Neural crest cell (in vitro differentiated cells): ENCODE measurements at regions not wholly inside any gene's neighbourhood (a gene's known extent, or its start where the extent isn't known, plus 50 kb on each side); places are given as distances from the start of the nearest gene placed in this dataset.

Experiments
- DNase-seq: peaks from one replicate; pipeline ENCODE4 v3.0.0; 2021; ENCODE audit warnings: low read depth, mixed read lengths, low spot score
- H3K27ac Mint-ChIP-seq: one replicate; pipeline ENCODE4 v1.8.0; 2021; ENCODE audit warnings: mild to moderate bottlenecking, mixed read lengths; ENCODE audit not compliant: unreplicated experiment
- H3K27me3 Mint-ChIP-seq: 2 replicates; pipeline ENCODE4 v1.8.0; 2021; ENCODE audit warnings: low read depth, mild to moderate bottlenecking, mixed read lengths
- H3K36me3 Mint-ChIP-seq: 2 replicates; pipeline ENCODE4 v1.8.0; 2021; ENCODE audit warnings: low read depth, mild to moderate bottlenecking, mixed read lengths
- H3K4me1 Mint-ChIP-seq: 2 replicates; pipeline ENCODE4 v1.8.0; 2021; ENCODE audit warnings: mixed read lengths
- H3K4me3 Mint-ChIP-seq: one replicate; pipeline ENCODE4 v1.8.0; 2021; ENCODE audit warnings: mild to moderate bottlenecking, mixed read lengths
- H3K9me3 Mint-ChIP-seq: 2 replicates; pipeline ENCODE4 v1.8.0; 2021; ENCODE audit warnings: mixed read lengths
- TF ChIP-seq, protein P1 (sequence below): fragments of 200-600 bp; sonication (generic); conservative IDR thresholded peaks from 2 replicates; pipeline ENCODE4 v1.5.0; 2021; ENCODE audit warnings: antibody characterized with exemption, mild to moderate bottlenecking

DNA sequence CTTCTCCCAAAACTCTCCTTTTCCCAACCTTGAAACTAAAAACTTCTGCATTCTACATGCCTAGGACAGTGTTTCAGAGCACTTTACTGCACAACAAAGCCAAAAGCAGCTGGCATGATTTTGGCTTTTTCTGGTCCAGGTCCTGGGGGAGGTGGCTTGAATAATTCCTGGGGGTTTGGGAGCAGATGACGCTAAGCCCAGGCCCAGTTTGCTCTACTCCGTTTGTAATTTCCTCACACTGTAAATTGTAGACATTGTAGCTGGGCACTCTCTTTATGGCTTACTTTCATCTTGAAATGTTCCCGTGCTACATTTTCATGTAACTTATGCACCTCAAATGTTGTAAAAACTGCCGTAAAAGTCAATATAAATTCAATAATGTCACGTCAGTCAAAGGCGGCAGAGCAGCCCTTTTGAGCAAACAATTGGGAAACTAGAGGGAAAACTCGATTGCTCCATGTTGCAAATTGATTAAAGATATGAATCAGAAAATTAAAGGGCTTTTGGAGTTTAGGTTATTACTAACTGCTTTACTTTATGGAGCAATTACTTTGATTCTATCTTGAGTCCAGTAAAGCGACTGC is 373.2 kb upstream of the SLC14A2 start:
- no peak overlapping the region for H3K4me3 Mint-ChIP-seq
- DNase-seq = no peak
- H3K27ac Mint-ChIP-seq = no peak overlapping the region
- no peaks in the 10 kb centered on the region for H3K36me3 Mint-ChIP-seq
- TF ChIP-seq, protein P1, sequence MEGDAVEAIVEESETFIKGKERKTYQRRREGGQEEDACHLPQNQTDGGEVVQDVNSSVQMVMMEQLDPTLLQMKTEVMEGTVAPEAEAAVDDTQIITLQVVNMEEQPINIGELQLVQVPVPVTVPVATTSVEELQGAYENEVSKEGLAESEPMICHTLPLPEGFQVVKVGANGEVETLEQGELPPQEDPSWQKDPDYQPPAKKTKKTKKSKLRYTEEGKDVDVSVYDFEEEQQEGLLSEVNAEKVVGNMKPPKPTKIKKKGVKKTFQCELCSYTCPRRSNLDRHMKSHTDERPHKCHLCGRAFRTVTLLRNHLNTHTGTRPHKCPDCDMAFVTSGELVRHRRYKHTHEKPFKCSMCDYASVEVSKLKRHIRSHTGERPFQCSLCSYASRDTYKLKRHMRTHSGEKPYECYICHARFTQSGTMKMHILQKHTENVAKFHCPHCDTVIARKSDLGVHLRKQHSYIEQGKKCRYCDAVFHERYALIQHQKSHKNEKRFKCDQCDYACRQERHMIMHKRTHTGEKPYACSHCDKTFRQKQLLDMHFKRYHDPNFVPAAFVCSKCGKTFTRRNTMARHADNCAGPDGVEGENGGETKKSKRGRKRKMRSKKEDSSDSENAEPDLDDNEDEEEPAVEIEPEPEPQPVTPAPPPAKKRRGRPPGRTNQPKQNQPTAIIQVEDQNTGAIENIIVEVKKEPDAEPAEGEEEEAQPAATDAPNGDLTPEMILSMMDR = no peak
- H3K27me3 Mint-ChIP-seq = no peaks in the 10 kb centered on the region
- H3K9me3 Mint-ChIP-seq = no peaks in the 10 kb centered on the region
- peaks cover 23% of the 10 kb centered on the region for H3K4me1 Mint-ChIP-seq

DNA sequence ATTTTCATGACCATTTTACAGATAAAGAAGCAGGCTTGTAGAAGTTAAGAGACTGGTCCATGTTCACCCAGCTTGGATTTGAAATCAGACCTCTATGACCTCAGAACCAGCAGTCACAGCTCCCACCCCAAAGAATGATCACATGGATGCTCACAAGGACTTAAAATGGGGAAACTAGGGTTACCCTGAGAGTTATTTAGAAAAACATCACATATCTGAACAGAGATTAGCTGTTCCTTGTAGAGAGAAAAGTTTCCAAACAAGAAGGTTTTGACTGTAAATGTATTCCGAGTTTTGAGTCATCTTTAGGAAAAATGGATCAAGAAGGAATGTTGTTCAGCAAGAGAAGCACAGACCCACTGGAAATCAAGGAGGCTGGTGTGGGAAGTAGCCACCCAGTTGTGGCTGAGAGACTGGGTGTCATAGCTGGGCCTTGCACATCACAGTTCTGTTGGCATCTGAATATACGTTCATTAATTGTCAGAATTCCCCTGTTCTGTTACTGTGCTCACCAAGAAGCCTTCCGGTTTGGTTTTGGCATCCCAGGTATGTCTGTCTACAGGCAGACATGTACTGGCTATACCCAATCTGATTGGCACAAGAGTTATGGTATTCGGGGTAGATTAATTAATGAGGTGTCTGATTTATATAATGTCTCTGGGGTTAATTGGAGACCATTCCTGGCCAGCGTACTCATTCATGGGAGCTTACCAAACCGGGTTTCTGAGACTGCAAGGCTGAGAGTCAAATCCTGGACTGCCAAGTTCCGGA is 371.8 kb upstream of the SLC14A2 start:
- peaks cover 9% of the 10 kb centered on the region for H3K4me1 Mint-ChIP-seq
- TF ChIP-seq, protein P1 = no peak

GRCh38 chr18:45245091-45245511 is 370.2 kb upstream of the SLC14A2 start:
- no peak overlapping the region for H3K27ac Mint-ChIP-seq
- H3K36me3 Mint-ChIP-seq = no peaks in the 10 kb centered on the region
- TF ChIP-seq, protein P1 = no peak
- H3K9me3 Mint-ChIP-seq = no peaks in the 10 kb centered on the region
- no peaks in the 10 kb centered on the region for H3K27me3 Mint-ChIP-seq
- peaks cover 9% of the 10 kb centered on the region for H3K4me1 Mint-ChIP-seq
- H3K4me3 Mint-ChIP-seq = no peak overlapping the region
- no peak for DNase-seq

More for the DNA sequence above, 371.8 kb upstream of the SLC14A2 start:
- Mint-ChIP-seq H3K9me3 (no peaks in the 10 kb centered on the region), H3K4me3 (no peak overlapping the region), H3K36me3 (no peaks in the 10 kb centered on the region), H3K27me3 (no peaks in the 10 kb centered on the region), H3K27ac (no peak overlapping the region)
- DNase-seq = no peak

GRCh38 chr18:45248240-45248903 is 366.9 kb upstream of the SLC14A2 start:
- Mint-ChIP-seq H3K9me3 (no peaks in the 10 kb centered on the region), H3K27ac (no peak overlapping the region), H3K4me1 (peaks cover 13% of the 10 kb centered on the region), H3K4me3 (no peak overlapping the region), H3K27me3 (no peaks in the 10 kb centered on the region), H3K36me3 (no peaks in the 10 kb centered on the region)
- DNase-seq = no peak
- TF ChIP-seq, protein P1 = no peak

- Mint-ChIP-seq H3K27ac (no peak overlapping the region), H3K36me3 (no peaks in the 10 kb centered on the region), H3K4me3 (no peak overlapping the region), H3K27me3 (no peaks in the 10 kb centered on the region), H3K9me3 (no peaks in the 10 kb centered on the region), H3K4me1 (peaks cover 13% of the 10 kb centered on the region)
- TF ChIP-seq, protein P1 = no peak
- DNase-seq = no peak
Observed at GRCh38 chr18:45249246-45249661, 366.0 kb upstream of the SLC14A2 start.
